ENCODE measurements at regions not wholly inside any gene's neighbourhood (a gene's known extent, or its start where the extent isn't known, plus 50 kb on each side); places are given as distances from the start of the nearest gene placed in this dataset.

- DNase-seq: no peak
Measured at GRCh38 chr17:56009795-56010651, 143.3 kb upstream of the ANKFN1 start.

DNA sequence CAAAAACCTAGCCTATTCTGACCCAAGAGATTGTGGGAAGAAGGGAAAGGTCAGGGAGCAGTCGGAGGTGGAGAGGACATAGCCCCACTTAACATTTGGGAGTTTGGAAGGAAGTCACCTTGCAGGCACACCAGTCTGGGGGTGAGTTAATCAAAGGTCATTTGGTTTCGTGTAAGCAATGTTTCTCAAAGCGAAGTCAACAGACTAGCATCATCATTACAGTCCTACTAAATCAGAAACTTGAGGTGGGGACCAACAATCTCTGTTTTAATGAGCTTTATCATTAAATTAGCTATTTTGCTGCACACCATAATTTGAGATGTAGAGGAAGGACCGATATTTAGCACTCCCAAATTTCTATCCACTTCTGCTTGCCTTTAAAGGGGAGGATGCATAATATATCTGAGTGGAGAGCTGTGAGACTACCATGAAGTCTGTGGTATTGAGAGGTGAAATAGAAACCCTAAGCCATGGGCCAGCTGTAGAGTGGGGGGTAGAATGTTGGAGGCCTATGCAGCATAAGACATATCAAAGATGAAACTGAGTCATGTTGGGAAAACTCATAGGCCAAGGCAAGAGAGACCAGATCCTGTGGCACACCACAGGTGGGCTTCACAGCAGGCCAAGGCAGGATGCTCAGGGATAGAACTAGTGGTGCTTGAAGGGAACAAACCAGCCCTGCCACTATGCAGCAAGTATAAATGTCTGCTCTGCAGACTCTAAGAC lies 141.7 kb upstream of the ANKFN1 start:
- DNase-seq: no peak

DNA sequence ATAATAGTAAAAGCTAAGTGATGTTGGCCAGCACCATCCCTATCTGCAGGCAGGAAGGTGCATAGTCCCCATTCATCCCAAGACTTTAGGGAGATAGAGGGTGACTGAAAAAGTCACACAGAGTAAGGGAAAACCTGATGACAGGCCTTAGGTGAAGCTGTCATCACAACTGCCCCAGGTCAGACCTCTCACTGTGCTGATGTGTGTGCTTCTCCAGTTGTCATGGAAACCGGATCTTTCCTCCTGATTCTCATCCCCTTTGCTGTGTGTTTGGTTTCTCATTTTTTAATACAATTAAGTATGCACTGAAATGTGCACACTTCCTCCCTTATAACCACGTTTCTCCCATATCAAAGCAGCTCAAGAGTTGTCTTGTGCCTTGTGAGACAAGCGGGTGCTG lies 135.1 kb upstream of the ANKFN1 start:
- no peak for DNase-seq

DNA sequence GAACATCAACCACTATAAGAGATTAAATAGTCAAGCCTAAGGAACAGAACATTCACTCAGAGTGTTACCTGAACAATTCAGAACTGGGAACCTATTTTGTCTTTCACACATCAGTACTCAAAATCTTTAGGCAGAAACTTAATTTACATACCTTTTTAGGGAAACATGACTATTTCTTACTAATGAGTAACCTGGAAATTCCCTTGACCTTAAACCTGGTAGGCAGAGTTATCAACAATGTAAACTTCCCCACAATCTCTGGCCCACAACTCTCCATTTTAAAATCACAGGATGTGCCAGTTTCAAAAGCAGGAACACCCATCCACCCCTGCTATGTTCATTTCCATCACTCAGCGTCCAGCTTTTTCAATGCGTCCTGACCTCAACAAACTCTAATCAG lies 132.9 kb upstream of the ANKFN1 start:
- no peak for DNase-seq

- no peak for DNase-seq
Measured at GRCh38 chr17:56021681-56022190, 131.5 kb upstream of the ANKFN1 start.

GRCh38 chr17:56023851-56024250 lies 129.4 kb upstream of the ANKFN1 start:
- DNase-seq: no peak

DNA sequence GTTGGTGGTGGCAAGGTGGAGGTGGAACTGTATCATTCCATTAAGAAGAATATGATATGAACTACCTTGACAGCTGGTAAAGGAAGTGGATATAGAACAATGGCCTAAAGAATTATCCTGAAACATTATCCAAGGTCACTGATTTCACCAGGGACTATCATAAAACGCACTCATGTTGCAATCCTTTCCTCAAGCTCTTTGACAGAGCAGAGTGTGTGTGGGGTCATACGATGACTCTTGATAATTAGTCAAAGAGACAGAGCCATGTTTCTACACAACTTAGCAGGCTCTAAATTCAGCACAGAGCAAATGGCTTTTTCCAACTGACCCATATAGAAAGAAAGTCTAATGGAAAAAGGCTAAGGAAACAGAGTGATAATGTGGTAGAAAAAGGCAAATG lies 126.4 kb upstream of the ANKFN1 start:
- no peak for DNase-seq

DNA sequence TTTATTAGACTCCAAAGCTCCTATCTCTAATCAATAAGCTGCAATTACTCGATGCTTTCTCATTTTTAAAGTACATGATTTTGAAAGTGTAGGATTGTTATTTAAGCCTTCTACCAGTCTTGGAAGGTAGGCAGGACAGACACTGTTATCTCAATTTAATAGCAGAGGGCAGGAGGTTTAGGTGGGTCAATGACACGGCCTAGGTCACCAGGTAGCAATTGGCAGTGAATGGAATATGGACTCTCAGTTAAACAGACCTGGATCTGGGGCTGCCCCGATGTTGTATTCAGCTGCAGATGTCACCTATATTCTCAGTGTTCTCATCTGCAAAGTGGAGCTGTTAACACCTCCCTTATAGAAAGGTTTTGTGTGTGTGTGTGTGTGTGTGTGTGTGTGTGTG lies 124.4 kb upstream of the ANKFN1 start:
- DNase-seq: no peak

GRCh38 chr17:56030009-56030624 lies 123.2 kb upstream of the ANKFN1 start:
- DNase-seq: no peak

DNA sequence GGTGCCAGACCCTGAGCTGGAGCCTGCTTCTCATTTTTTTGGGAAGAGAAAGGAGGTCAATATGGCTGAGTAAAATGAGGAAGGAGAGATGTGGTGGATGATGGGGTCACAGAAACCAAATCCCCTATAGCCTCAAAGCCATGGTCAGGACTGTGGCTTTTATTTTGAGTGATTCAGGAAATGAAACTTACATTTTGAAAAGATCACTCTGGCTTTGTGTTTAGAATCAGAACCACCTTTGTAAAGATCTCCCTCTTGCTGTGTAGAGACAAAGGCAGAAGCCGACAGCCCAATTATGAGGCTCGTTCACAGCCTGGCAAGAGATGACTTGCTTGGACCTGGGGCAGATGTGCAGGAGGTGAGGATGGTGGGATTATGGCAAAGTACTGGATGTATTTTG lies 121.6 kb upstream of the ANKFN1 start:
- DNase-seq: no peak

DNA sequence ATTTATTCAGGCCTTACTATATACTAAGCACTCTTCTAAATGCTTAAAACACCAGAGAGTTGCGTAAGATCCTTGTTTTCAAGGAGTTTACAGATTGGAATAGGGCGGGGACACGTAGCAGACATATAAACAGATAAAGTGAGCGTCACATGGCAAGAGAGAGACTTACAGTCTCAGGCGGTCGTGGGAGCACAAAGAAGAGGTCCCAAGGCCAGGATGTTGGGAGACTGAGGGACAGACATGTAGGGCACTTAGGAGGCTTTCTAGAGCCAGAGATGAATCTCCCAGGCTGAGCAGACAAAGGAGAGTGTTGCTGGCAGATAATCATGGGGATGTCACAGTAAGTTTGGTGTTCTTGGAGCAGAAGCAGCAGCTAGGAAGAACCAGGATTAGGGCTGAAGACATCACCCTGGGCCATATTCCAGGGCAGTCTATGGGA lies 119.1 kb upstream of the ANKFN1 start:
- DNase-seq: no peak

DNA sequence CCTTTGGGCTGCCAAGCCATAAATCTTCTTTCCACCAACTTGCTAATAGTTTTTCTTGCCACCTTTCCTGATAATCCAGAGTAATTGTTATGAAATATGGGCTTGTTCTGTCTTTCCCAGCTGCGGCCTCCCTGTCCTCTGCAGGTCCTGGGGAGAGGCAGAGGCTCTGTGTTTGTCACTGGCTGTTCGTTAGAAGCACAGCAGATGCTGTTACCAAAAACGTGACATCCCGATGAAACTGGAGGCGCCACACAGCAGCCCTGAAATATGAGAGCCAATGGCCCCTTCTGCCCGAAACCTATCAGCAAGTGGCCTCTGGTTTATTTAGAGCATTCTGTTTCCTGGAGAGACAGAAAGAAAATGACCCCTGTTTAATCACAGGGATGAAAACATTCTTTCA lies 115.1 kb upstream of the ANKFN1 start:
- DNase-seq: no peak

GRCh38 chr17:56045872-56046271 lies 107.4 kb upstream of the ANKFN1 start:
- no peak for DNase-seq

- no peak for DNase-seq
Measured at GRCh38 chr17:56047331-56047730, 105.9 kb upstream of the ANKFN1 start.

DNA sequence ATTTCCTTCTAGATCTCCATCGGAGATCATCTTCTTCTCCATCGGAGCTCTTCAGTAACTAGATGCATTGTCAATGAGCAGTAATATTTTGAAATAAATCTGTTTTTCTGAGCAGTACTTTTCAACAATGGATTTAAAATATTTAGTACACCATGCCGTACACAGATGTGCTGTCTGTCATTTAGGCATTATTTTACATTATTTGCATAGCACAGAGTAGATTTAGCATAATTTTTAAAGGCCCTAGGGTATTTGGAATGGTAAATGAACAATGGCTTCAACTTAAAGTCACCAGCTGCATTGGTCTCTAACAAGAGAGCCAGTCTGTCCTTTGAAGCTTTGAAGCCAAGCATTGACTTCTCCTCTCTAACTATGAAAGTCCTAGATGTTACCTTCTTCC lies 95.4 kb upstream of the ANKFN1 start:
- no peak for DNase-seq

- DNase-seq: no peak
Measured at GRCh38 chr17:56064506-56064905, 88.8 kb upstream of the ANKFN1 start.

DNA sequence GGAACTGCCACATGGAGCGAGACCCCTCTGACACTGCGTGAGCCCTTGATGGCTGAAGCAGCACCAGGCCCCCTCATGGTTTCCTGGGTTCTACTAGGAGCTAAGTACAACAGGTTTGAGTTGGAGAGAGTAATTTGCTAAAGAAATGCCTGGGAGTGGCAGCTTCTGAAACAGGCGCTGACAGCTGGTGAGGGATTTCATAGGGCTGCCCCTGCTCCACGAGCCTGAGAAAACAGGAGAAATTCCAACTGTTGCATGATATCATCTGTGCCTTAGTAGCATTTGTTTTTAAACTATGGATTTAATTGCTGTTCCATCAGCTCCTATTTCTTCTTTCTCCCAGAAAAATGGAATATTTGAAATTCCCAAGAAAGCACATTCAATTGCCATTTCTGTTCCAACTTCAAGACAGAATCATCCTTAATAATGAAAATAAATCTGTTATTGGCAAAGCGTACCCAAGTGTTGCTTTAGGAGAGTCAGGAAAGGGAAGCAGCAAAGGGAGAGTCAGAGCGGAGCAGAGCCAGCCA lies 78.8 kb upstream of the ANKFN1 start:
- no peak for DNase-seq

GRCh38 chr17:56076980-56077379 lies 76.3 kb upstream of the ANKFN1 start:
- DNase-seq: no peak

GRCh38 chr17:56083475-56083874 lies 69.8 kb upstream of the ANKFN1 start:
- no peak for DNase-seq

- DNase-seq: no peak
Measured at GRCh38 chr17:56085576-56086267, 67.6 kb upstream of the ANKFN1 start.

DNA sequence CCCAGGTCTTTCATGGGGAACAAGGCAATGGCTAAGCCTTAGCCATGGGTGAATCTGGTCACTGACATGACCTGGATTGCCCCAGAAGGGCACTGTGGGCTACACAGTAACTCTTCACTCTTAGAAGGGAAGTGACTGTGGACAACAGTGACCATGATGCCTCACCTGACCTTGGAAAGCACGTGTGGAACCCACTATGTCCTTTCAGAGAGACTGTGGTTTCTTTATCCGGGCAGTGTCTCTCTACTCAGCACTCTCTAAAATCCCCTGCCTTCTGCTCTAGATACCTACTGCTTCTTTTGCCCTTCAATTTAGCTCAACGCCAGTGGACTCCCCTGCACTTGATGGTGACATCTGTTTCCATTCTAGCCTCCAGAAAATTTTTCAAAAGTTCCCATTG lies 66.1 kb upstream of the ANKFN1 start:
- no peak for DNase-seq

- DNase-seq: no peak
Measured at GRCh38 chr17:56096026-56096810, 57.1 kb upstream of the ANKFN1 start.

All from NCI-H1105 treated with DMSO at 0.1 percent for 48 hours (cell line).